PC-9 (cell line): ENCODE measurements at regions not wholly inside any gene's neighbourhood (a gene's known extent, or its start where the extent isn't known, plus 50 kb on each side); places are given as distances from the start of the nearest gene placed in this dataset.

ENCODE experiments used
- BruUV-seq: library from RNA; stranded (reverse); fragments of 400-500 nt; replicated peaks from 2 replicates; lab custom pipeline; 2021; lab: Mats Ljungman, UMichigan
- CTCF ChIA-PET: fragments of 300-600 bp; sonication (Branson Sonifier 250); formaldehyde crosslinking; loops from one replicate; lab custom pipeline; 2022; ENCODE audit warnings: antibody characterized with exemption; lab: Charles Lee
- POLR2A ChIA-PET: fragments of 300-600 bp; sonication (Branson Sonifier 250); formaldehyde crosslinking; loops from one replicate; lab custom pipeline; 2022; ENCODE audit warnings: antibody characterized with exemption; ENCODE audit not compliant: unreplicated experiment; lab: Charles Lee
- DNase-seq, 2 experiments: peaks; one replicate each; pipeline versions ENCODE4 v3.0.0 to v3.0.0-alpha.2; 2015 to 2022; ENCODE audit warnings: mixed read lengths in 1 of 2
- H2AFZ ChIP-seq: fragments of 200-600 bp; sonication (generic); 2 replicates; pipeline ENCODE4 v1.8.1; 2017; ENCODE audit warnings: antibody characterized with exemption
- H3F3A ChIP-seq: fragments of 200-600 bp; sonication (generic); 2 replicates; pipeline ENCODE4 v1.8.1; 2017; ENCODE audit warnings: antibody characterized with exemption, mild to moderate bottlenecking, low read depth; ENCODE audit not compliant: insufficient read depth
- H3K27ac ChIP-seq: fragments of 200-600 bp; sonication (generic); 2 replicates; pipeline ENCODE4 v1.6.1; 2016; ENCODE audit warnings: mixed run types
- H3K27me3 ChIP-seq: fragments of 200-600 bp; sonication (generic); 2 replicates; pipeline ENCODE4 v1.6.1; 2016; ENCODE audit warnings: low read depth, mixed run types; ENCODE audit not compliant: insufficient read depth
- H3K36me3 ChIP-seq: fragments of 200-600 bp; sonication (generic); 2 replicates; pipeline ENCODE4 v1.6.1; 2016; ENCODE audit warnings: low read depth, mixed run types
- H3K4me1 ChIP-seq: fragments of 200-600 bp; sonication (generic); replicated peaks from 2 replicates; pipeline ENCODE4 v1.6.1; 2016; ENCODE audit warnings: mixed run types; ENCODE audit not compliant: insufficient read depth
- H3K4me2 ChIP-seq: fragments of 200-600 bp; sonication (generic); 2 replicates; pipeline ENCODE4 v1.6.1; 2017; ENCODE audit warnings: mixed run types
- H3K4me3 ChIP-seq: fragments of 200-600 bp; sonication (generic); 2 replicates; pipeline ENCODE4 v1.6.1; 2016; ENCODE audit warnings: mixed run types
- H3K79me2 ChIP-seq: fragments of 200-600 bp; sonication (generic); 2 replicates; pipeline ENCODE4 v1.6.1; 2017; ENCODE audit warnings: low read depth, mixed run types
- H3K9me2 ChIP-seq: fragments of 200-600 bp; sonication (generic); 2 replicates; pipeline ENCODE4 v1.8.1; 2017; ENCODE audit warnings: mild to moderate bottlenecking; ENCODE audit not compliant: insufficient read depth
- H3K9me3 ChIP-seq: fragments of 200-600 bp; sonication (generic); 2 replicates; pipeline ENCODE4 v1.8.1; 2016; ENCODE audit warnings: low read depth; ENCODE audit not compliant: insufficient read depth
- H4K20me1 ChIP-seq: fragments of 200-600 bp; sonication (generic); 2 replicates; pipeline ENCODE4 v1.8.1; 2017; ENCODE audit not compliant: insufficient read depth
- CTCF ChIP-seq: fragments of 200-600 bp; sonication (generic); conservative IDR thresholded peaks from 2 replicates; pipeline ENCODE4 v1.6.1; 2017; ENCODE audit warnings: mixed run types, antibody characterized with exemption, mild to moderate bottlenecking, moderate library complexity
- EZH2 ChIP-seq: fragments of 200-600 bp; sonication (generic); IDR thresholded peaks from 2 replicates; pipeline ENCODE4 v1.8.0; 2017; ENCODE audit warnings: antibody characterized with exemption, low read depth
- intact Hi-C: fragments of 100-400 bp; cut with micrococcal nuclease; formaldehyde crosslinking; loops from one replicate; pipeline ENCODE4 v1.10.0; 2022; ENCODE audit not compliant: unreplicated experiment

- Histone ChIP-seq H3F3A (no peaks in the 10 kb centered on the region), H3K9me3 (no peaks in the 10 kb centered on the region), H3K4me2 (no peak overlapping the region), H3K27ac (no peak overlapping the region), H3K4me3 (no peak overlapping the region), H3K36me3 (no peaks in the 10 kb centered on the region), H2AFZ (no peak overlapping the region), H3K9me2 (no peaks in the 10 kb centered on the region), H3K27me3 (no peaks in the 10 kb centered on the region), H3K4me1 (no peaks in the 10 kb centered on the region), H3K79me2 (no peaks in the 10 kb centered on the region), H4K20me1 (no peaks in the 10 kb centered on the region)
- BruUV-seq, result no TSS peak
- POLR2A ChIA-PET, result no interaction called here
- no peak for TF ChIP-seq EZH2
- TF ChIP-seq CTCF, result no peak
- CTCF ChIA-PET, result no interaction called here
- no peak for DNase-seq
- intact Hi-C loops, result no loop called here
These were observed 1496.3 kb downstream of the PCDH7 start for GRCh38 chr4:32216502-32216901.

- CTCF ChIA-PET, result no interaction called here
- intact Hi-C loops, result no loop called here
- Histone ChIP-seq H3K27me3 (no peaks in the 10 kb centered on the region), H3K4me3 (no peak overlapping the region), H3K9me3 (no peaks in the 10 kb centered on the region), H3K4me2 (no peak overlapping the region), H3K4me1 (no peaks in the 10 kb centered on the region), H3K36me3 (no peaks in the 10 kb centered on the region), H4K20me1 (no peaks in the 10 kb centered on the region), H3K27ac (no peak overlapping the region), H3F3A (no peaks in the 10 kb centered on the region), H3K79me2 (no peaks in the 10 kb centered on the region), H2AFZ (0 out of 2 replicates have a peak overlapping the region, but pooled peaks have one; percentile 58), H3K9me2 (no peaks in the 10 kb centered on the region)
- TF ChIP-seq CTCF, result no peak
- no peak for TF ChIP-seq EZH2
- no peak for DNase-seq
- no TSS peak for BruUV-seq
- POLR2A ChIA-PET, result no interaction called here
These were observed 1499.3 kb downstream of the PCDH7 start for GRCh38 chr4:32219306-32220075.

GRCh38 chr4:32226204-32226603 lies 1506.0 kb downstream of the PCDH7 start:
- Histone ChIP-seq H3K4me2 (no peak overlapping the region), H3K27me3 (no peaks in the 10 kb centered on the region), H2AFZ (0 out of 2 replicates have a peak overlapping the region, but pooled peaks have one; percentile 55), H3K4me3 (no peak overlapping the region), H3K4me1 (no peaks in the 10 kb centered on the region), H3K9me3 (no peaks in the 10 kb centered on the region), H4K20me1 (no peaks in the 10 kb centered on the region), H3K27ac (no peak overlapping the region), H3F3A (no peaks in the 10 kb centered on the region), H3K9me2 (no peaks in the 10 kb centered on the region), H3K79me2 (no peaks in the 10 kb centered on the region), H3K36me3 (no peaks in the 10 kb centered on the region)
- CTCF ChIA-PET, result no interaction called here
- intact Hi-C loops, result no loop called here
- POLR2A ChIA-PET, result no interaction called here
- no peak for DNase-seq
- no peak for TF ChIP-seq EZH2
- TF ChIP-seq CTCF, result no peak
- no TSS peak for BruUV-seq
